DND-41 (cell line): ENCODE measurements at regions not wholly inside any gene's neighbourhood (a gene's known extent, or its start where the extent isn't known, plus 50 kb on each side); places are given as distances from the start of the nearest gene placed in this dataset.

Experiments used
- ATAC-seq: fragments of 200-7000 bp; cut with Tn5 transposase; 3 replicates; pipeline ENCODE4 v1.9.1; 2021; ENCODE audit warnings: low read depth; ENCODE audit not compliant: insufficient read depth
- DNase-seq: peaks from one replicate; pipeline ENCODE4 v3.0.0-alpha.2; 2020
- H2AFZ ChIP-seq: 2 replicates; pipeline ENCODE4 v1.6.0; 2012; ENCODE audit warnings: low read depth, low read length
- H3K27ac ChIP-seq: 2 replicates; pipeline ENCODE4 v1.5.1; 2012; ENCODE audit warnings: low read length, inconsistent platforms
- H3K27me3 ChIP-seq: fragments of 200-600 bp; sonication (generic); 2 replicates; pipeline ENCODE4 v1.6.0; 2012; ENCODE audit warnings: low read length, mild to moderate bottlenecking, inconsistent platforms; ENCODE audit not compliant: insufficient read depth, poor library complexity
- H3K36me3 ChIP-seq: 2 replicates; pipeline ENCODE4 v1.5.1; 2012; ENCODE audit warnings: low read length, inconsistent platforms; ENCODE audit not compliant: insufficient read depth
- H3K4me1 ChIP-seq: 2 replicates; pipeline ENCODE4 v1.5.1; 2012; ENCODE audit warnings: mild to moderate bottlenecking, low read length; ENCODE audit not compliant: insufficient read depth
- H3K4me2 ChIP-seq: 2 replicates; pipeline ENCODE4 v1.6.0; 2012; ENCODE audit warnings: mild to moderate bottlenecking, moderate library complexity, low read length, inconsistent platforms; ENCODE audit not compliant: insufficient read depth
- H3K4me3 ChIP-seq, 2 experiments: fragments of 200-600 bp in 1 of 2; shearing (Covaris generic) in 1 of 2; 2 replicates each; pipeline ENCODE4 v1.5.1; 2012 to 2016; ENCODE audit warnings: inconsistent platforms in 2 of 2, low read length in 2 of 2, mild to moderate bottlenecking in 2 of 2, low read depth in 1 of 2, moderate library complexity in 1 of 2
- H3K79me2 ChIP-seq: 2 replicates; pipeline ENCODE4 v1.6.0; 2012; ENCODE audit warnings: low read length, inconsistent platforms; ENCODE audit not compliant: insufficient read depth
- H3K9ac ChIP-seq: 2 replicates; pipeline ENCODE4 v1.6.0; 2012; ENCODE audit warnings: low read depth, mild to moderate bottlenecking, inconsistent platforms, low read length, moderate library complexity
- H3K9me3 ChIP-seq: 2 replicates; pipeline ENCODE4 v1.5.1; 2012; ENCODE audit warnings: low read length, moderate library complexity, mild to moderate bottlenecking, inconsistent platforms; ENCODE audit not compliant: insufficient read depth, severe bottlenecking
- H4K20me1 ChIP-seq: 2 replicates; pipeline ENCODE4 v1.6.0; 2012; ENCODE audit warnings: low read length; ENCODE audit not compliant: insufficient read depth
- EZH2 ChIP-seq: IDR thresholded peaks from 3 replicates; pipeline ENCODE4 v1.6.1; 2012; ENCODE audit warnings: borderline replicate concordance, low read depth, mild to moderate bottlenecking, moderate library complexity, low read length, inconsistent platforms; ENCODE audit not compliant: severe bottlenecking
- TF ChIP-seq, protein P1 (sequence below): IDR thresholded peaks from 2 replicates; pipeline ENCODE4 v1.5.1; 2012; ENCODE audit warnings: borderline replicate concordance, low read length, moderate library complexity, mild to moderate bottlenecking; ENCODE audit not compliant: poor library complexity, severe bottlenecking; ENCODE audit errors: extremely low read depth

DNA sequence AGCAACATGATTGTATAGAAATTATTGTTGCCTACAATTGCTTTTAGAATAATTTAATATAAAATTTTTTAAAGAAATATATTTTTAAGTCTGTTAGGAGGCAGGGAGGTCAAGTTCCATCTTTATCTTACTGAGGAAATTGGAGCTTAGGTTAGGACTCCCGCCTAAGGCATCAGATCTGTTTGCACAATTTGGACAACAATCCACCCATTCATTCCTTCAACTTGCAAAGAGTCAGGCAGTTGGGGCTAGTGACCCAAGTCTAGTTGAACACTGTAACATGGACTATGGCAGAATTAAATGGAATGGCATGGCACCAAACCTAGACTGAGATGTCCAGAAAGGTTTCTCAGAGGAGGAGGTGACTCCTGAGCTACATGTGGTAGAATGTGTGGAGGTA is 149.4 kb upstream of the SETMAR start:
- H3K79me2 ChIP-seq: no peaks in the 10 kb centered on the region
- no peak overlapping the region for H3K27ac ChIP-seq
- no peaks in the 10 kb centered on the region for H4K20me1 ChIP-seq
- H3K4me1 ChIP-seq: no peaks in the 10 kb centered on the region
- DNase-seq: no peak
- no peak overlapping the region for H3K4me3 ChIP-seq
- no peak overlapping the region for H2AFZ ChIP-seq
- no peak overlapping the region for H3K9ac ChIP-seq
- no peaks in the 10 kb centered on the region for H3K27me3 ChIP-seq
- H3K4me2 ChIP-seq: no peak overlapping the region
- no peaks in the 10 kb centered on the region for H3K9me3 ChIP-seq
- no peak for TF ChIP-seq EZH2
- ATAC-seq: no peak
- no peaks in the 10 kb centered on the region for H3K36me3 ChIP-seq

DNA sequence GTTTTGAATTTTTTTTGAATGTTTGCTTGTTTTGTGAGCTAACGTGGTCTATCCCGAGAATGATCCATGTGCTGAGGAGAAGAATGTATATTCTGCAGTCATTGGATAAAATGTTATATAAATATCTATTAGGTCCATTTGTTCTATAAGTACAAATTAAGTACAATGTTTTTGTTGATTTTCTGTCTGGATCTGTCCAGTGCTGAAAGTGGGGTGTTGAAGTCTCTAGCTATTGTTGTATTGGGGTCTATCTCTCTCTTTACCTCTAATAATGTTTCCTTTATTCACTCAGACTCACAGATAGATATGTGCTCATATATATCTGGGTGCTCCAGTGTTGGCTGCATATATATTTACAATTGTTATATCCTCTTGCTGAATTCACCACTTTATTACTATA is 144.8 kb upstream of the SETMAR start:
- no peaks in the 10 kb centered on the region for H3K79me2 ChIP-seq
- H3K9ac ChIP-seq: no peak overlapping the region
- H3K27ac ChIP-seq: no peak overlapping the region
- H3K27me3 ChIP-seq: no peaks in the 10 kb centered on the region
- no peaks in the 10 kb centered on the region for H3K36me3 ChIP-seq
- no peak for ATAC-seq
- no peak for DNase-seq
- TF ChIP-seq, protein P1, sequence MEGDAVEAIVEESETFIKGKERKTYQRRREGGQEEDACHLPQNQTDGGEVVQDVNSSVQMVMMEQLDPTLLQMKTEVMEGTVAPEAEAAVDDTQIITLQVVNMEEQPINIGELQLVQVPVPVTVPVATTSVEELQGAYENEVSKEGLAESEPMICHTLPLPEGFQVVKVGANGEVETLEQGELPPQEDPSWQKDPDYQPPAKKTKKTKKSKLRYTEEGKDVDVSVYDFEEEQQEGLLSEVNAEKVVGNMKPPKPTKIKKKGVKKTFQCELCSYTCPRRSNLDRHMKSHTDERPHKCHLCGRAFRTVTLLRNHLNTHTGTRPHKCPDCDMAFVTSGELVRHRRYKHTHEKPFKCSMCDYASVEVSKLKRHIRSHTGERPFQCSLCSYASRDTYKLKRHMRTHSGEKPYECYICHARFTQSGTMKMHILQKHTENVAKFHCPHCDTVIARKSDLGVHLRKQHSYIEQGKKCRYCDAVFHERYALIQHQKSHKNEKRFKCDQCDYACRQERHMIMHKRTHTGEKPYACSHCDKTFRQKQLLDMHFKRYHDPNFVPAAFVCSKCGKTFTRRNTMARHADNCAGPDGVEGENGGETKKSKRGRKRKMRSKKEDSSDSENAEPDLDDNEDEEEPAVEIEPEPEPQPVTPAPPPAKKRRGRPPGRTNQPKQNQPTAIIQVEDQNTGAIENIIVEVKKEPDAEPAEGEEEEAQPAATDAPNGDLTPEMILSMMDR: no peak
- no peak for TF ChIP-seq EZH2
- no peak overlapping the region for H3K4me3 ChIP-seq
- H3K4me2 ChIP-seq: no peak overlapping the region
- no peaks in the 10 kb centered on the region for H3K9me3 ChIP-seq
- no peaks in the 10 kb centered on the region for H3K4me1 ChIP-seq
- H4K20me1 ChIP-seq: no peaks in the 10 kb centered on the region
- H2AFZ ChIP-seq: no peak overlapping the region

DNA sequence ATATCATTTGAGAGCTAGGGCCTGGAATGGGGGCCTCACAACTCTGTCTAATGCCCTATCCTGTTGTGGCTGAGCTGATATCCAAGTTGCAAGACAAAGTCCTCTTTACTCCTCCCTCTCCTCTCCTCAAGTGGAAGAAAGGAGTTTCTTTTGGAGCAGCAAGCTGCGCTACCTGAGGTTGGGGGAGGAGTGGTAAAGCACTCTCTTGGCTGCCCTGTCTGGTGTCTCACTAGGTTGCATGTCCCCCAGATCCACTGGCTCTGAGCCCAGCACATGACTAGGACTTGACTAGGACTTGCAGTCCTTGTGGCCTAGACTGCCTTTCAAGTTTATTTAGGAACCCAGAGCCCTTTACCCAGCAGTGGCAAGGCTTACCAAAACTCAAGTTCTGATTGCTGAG is 141.1 kb upstream of the SETMAR start:
- Histone ChIP-seq H3K9me3 (no peaks in the 10 kb centered on the region), H4K20me1 (no peaks in the 10 kb centered on the region), H3K27me3 (no peaks in the 10 kb centered on the region), H3K79me2 (no peaks in the 10 kb centered on the region), H3K9ac (no peak overlapping the region), H3K4me3 (no peak overlapping the region), H3K27ac (no peak overlapping the region), H3K4me2 (no peak overlapping the region), H3K36me3 (no peaks in the 10 kb centered on the region), H3K4me1 (no peaks in the 10 kb centered on the region), H2AFZ (no peak overlapping the region)
- ATAC-seq (no peak), DNase-seq (no peak)
- no peak for TF ChIP-seq EZH2
- TF ChIP-seq, protein P1: no peak

DNA sequence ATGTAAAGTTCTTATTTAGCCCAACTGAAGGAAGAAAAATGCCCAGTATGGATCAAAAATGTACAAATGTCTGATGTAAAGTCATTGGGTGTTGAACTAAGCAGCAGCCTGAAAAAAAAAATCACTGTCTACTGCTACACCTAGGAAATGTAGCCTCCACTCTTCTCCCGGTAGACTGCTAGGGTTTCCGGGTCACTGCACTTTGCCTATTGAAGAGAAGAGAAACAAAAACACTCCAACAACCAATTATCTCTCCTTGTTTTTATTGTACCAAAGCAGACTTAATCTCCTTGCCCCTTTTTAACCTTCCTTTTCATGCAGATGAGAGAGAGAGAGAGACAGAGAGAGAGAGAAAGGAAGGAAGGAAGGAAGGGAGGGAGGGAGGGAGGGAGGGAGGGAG is 140.2 kb upstream of the SETMAR start:
- Histone ChIP-seq H3K4me1 (no peaks in the 10 kb centered on the region), H3K9me3 (no peaks in the 10 kb centered on the region), H3K9ac (no peak overlapping the region), H2AFZ (no peak overlapping the region), H3K27ac (no peak overlapping the region), H3K4me2 (no peak overlapping the region), H3K27me3 (no peaks in the 10 kb centered on the region), H3K4me3 (no peak overlapping the region), H4K20me1 (no peaks in the 10 kb centered on the region), H3K36me3 (no peaks in the 10 kb centered on the region), H3K79me2 (no peaks in the 10 kb centered on the region)
- ATAC-seq (no peak), DNase-seq (no peak)
- TF ChIP-seq EZH2: no peak
- TF ChIP-seq, protein P1: no peak
